ENCODE measurements at regions not wholly inside any gene's neighbourhood (a gene's known extent, or its start where the extent isn't known, plus 50 kb on each side); places are given as distances from the start of the nearest gene placed in this dataset.

DNA sequence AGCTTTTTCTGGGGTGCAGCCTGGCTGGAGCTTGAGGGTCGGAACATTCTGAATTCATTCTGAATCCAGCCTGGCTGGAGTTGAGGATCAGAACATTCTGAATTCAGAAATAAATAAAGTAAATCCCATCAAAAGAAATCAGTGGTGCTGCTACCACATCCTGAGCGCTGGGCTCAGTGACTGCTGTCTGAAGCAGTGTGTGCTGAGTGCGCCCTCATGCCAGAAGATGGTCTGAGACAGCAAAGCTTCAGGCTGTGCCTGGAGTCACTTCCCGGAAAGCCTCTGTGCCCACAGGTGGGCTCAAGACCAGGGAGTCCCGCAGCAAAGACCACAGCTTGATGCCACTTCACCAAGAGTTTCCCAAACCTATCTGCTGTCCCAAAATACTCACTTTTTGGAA, 187.9 kb downstream of the VAPA start:
- TF ChIP-seq, protein P1, sequence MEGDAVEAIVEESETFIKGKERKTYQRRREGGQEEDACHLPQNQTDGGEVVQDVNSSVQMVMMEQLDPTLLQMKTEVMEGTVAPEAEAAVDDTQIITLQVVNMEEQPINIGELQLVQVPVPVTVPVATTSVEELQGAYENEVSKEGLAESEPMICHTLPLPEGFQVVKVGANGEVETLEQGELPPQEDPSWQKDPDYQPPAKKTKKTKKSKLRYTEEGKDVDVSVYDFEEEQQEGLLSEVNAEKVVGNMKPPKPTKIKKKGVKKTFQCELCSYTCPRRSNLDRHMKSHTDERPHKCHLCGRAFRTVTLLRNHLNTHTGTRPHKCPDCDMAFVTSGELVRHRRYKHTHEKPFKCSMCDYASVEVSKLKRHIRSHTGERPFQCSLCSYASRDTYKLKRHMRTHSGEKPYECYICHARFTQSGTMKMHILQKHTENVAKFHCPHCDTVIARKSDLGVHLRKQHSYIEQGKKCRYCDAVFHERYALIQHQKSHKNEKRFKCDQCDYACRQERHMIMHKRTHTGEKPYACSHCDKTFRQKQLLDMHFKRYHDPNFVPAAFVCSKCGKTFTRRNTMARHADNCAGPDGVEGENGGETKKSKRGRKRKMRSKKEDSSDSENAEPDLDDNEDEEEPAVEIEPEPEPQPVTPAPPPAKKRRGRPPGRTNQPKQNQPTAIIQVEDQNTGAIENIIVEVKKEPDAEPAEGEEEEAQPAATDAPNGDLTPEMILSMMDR (conservative IDR thresholded peaks at IDR 0.05): no peak
- TF ChIP-seq ZFX (IDR thresholded peaks at IDR 0.05): no peak
